Suprapubic skin (tissue), 4 donors: ENCODE measurements at regions not wholly inside any gene's neighbourhood (a gene's known extent, or its start where the extent isn't known, plus 50 kb on each side); places are given as distances from the start of the nearest gene placed in this dataset.

Source experiments
- DNase-seq, 2 donors: peaks; one replicate each; pipeline ENCODE4 v3.0.0-alpha.2; 2019; ENCODE audit warnings: low spot score in 2 of 2
- H3K27ac ChIP-seq: fragments of 200-600 bp; sonication (generic); one replicate; pipeline ENCODE4 v1.5.1; 2019
- H3K27me3 ChIP-seq: fragments of 200-600 bp; sonication (generic); one replicate; pipeline ENCODE4 v1.5.1; 2019
- H3K36me3 ChIP-seq: fragments of 200-600 bp; sonication (generic); one replicate; pipeline ENCODE4 v1.5.1; 2019
- H3K4me1 ChIP-seq: fragments of 200-600 bp; sonication (generic); one replicate; pipeline ENCODE4 v1.5.1; 2019
- H3K4me3 ChIP-seq: fragments of 200-600 bp; sonication (generic); one replicate; pipeline ENCODE4 v1.5.1; 2019; ENCODE audit warnings: mild to moderate bottlenecking
- H3K9me3 ChIP-seq: fragments of 200-600 bp; sonication (generic); one replicate; pipeline ENCODE4 v1.5.1; 2019
- EP300 ChIP-seq: sonication (generic); formaldehyde crosslinking; IDR thresholded peaks from one replicate; pipeline ENCODE4 v1.6.1; 2017; ENCODE audit warnings: antibody characterized with exemption
- POLR2A ChIP-seq, 2 donors: fragments of 450-650 bp; IDR thresholded peaks; one replicate each; pipeline ENCODE4 v1.6.1; 2017; ENCODE audit warnings: antibody characterized with exemption in 2 of 2, mild to moderate bottlenecking in 2 of 2, moderate library complexity in 2 of 2
- POLR2AphosphoS5 ChIP-seq, 3 donors: sonication (generic); formaldehyde crosslinking; IDR thresholded peaks; one replicate each; pipeline ENCODE4 v1.6.1; 2017; ENCODE audit warnings: antibody characterized with exemption in 3 of 3
- whole genome bisulfite sequencing: methylation state at CpG from one replicate; pipeline ENCODE4 v1.1.5; 2018; 5-methylcytosine and 5-hydroxymethylcytosine counted together
- TF ChIP-seq, protein P1 (sequence below), 2 donors: fragments of 200-600 bp in 1 of 2; fragments of 450-650 bp in 1 of 2; sonication (generic) in 1 of 2; IDR thresholded peaks; one replicate each; pipeline ENCODE4 v1.5.1; 2016 to 2019; ENCODE audit warnings: antibody characterized with exemption in 2 of 2, mild to moderate bottlenecking in 1 of 2, moderate library complexity in 1 of 2

- 65% methylated on average over 5 of the region's 5 CpGs for WGBS
- Histone ChIP-seq H3K27me3 (no peaks in the 10 kb centered on the region), H3K36me3 (no peaks in the 10 kb centered on the region), H3K4me3 (no peak overlapping the region), H3K4me1 (peaks cover 5% of the 10 kb centered on the region), H3K9me3 (no peaks in the 10 kb centered on the region), H3K27ac (no peak overlapping the region)
- no peak for DNase-seq
- no peak for TF ChIP-seq POLR2A (IDR thresholded peaks at IDR 0.05)
- TF ChIP-seq EP300 = no peak
- TF ChIP-seq, protein P1, sequence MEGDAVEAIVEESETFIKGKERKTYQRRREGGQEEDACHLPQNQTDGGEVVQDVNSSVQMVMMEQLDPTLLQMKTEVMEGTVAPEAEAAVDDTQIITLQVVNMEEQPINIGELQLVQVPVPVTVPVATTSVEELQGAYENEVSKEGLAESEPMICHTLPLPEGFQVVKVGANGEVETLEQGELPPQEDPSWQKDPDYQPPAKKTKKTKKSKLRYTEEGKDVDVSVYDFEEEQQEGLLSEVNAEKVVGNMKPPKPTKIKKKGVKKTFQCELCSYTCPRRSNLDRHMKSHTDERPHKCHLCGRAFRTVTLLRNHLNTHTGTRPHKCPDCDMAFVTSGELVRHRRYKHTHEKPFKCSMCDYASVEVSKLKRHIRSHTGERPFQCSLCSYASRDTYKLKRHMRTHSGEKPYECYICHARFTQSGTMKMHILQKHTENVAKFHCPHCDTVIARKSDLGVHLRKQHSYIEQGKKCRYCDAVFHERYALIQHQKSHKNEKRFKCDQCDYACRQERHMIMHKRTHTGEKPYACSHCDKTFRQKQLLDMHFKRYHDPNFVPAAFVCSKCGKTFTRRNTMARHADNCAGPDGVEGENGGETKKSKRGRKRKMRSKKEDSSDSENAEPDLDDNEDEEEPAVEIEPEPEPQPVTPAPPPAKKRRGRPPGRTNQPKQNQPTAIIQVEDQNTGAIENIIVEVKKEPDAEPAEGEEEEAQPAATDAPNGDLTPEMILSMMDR (IDR thresholded peaks at IDR 0.05) = no peak
- TF ChIP-seq POLR2AphosphoS5 (IDR thresholded peaks at IDR 0.05) = no peak
These were observed 73.1 kb upstream of the MAP4K3 start for GRCh38 chr2:39510140-39510539.

GRCh38 chr2:39511219-39511604 is 74.1 kb upstream of the MAP4K3 start:
- WGBS = 67% methylated on average over 4 of the region's 4 CpGs
- Histone ChIP-seq H3K9me3 (no peaks in the 10 kb centered on the region), H3K27me3 (no peaks in the 10 kb centered on the region), H3K4me1 (no peaks in the 10 kb centered on the region), H3K4me3 (no peak overlapping the region), H3K36me3 (no peaks in the 10 kb centered on the region), H3K27ac (no peak overlapping the region)
- TF ChIP-seq, protein P1 (IDR thresholded peaks at IDR 0.05) = no peak
- no peak for DNase-seq

DNA sequence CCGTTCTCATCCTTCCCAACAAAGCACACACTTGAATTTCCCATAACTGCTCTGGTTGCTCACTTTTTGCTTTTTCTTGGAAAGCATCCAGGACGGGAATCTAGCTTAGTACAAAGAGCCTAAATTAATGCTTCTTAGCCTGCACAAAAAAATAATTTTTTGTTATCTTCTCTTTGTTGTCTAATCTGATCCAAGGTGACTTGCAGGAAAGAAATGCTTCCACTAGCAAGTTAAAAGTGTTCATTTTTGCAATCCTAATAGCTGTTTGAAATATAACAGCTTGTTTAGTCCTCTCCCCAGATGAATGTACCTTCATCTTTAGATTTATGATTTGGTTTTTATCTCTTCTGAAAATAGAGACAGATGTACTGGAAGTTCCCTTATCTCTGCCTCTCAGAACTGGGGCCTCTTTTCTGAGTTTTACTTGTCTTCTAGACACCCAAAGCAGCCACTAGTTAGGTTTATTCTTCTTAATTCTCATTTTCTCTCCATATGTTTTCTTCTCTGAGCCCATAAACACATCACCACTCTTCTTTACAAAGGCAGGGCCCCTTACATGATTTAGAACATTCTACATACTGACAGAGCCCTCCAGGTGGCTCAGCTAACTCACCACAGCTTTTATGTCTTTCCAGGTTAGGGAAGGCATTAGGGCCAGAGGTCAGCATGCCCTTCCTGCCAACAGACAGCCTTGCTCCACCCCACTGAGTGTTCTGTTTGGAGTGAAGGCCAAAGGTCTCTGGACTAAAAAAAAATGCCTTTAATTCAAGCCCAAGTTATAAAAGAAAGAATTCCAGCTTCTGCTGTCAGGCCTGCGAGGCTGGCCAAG is 74.7 kb upstream of the MAP4K3 start:
- 58% methylated on average over 3 of the region's 3 CpGs for WGBS
- no peaks in the 10 kb centered on the region for H3K9me3 ChIP-seq
- no peak for DNase-seq
- no peak for TF ChIP-seq EP300
- TF ChIP-seq, protein P1 (IDR thresholded peaks at IDR 0.05) = no peak
- no peak for TF ChIP-seq POLR2AphosphoS5 (IDR thresholded peaks at IDR 0.05)
- no peak for TF ChIP-seq POLR2A (IDR thresholded peaks at IDR 0.05)
- no peak overlapping the region for H3K4me3 ChIP-seq
- H3K36me3 ChIP-seq = no peaks in the 10 kb centered on the region
- H3K27ac ChIP-seq = no peak overlapping the region
- no peaks in the 10 kb centered on the region for H3K27me3 ChIP-seq
- no peaks in the 10 kb centered on the region for H3K4me1 ChIP-seq

DNA sequence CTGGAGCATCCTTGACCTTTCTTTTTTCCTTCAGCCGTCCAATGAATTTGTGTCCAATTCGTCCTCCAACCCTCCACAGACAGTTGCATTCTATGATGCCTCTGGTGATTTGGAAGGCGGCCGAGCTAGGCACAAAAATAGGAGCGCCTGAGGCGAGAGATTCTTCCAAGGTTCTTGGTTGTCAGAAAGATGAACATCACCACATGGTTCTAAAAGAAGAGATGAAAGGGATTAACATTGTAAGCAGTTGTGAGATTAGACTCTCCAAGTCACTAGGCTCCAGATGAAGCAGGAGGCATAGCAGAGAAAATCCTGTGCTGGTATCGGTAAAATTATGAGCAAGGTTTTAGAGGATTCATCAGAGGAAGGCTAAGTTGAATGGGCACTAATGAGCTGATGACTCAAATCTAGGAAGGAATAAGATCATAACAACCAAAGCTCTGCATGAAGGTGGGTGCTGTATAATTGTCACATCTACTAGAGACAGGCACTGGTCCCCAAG is 75.4 kb upstream of the MAP4K3 start:
- 72% methylated on average over 7 of the region's 7 CpGs for WGBS
- Histone ChIP-seq H3K4me1 (no peaks in the 10 kb centered on the region), H3K9me3 (no peaks in the 10 kb centered on the region), H3K27me3 (no peaks in the 10 kb centered on the region), H3K27ac (no peak overlapping the region), H3K36me3 (no peaks in the 10 kb centered on the region), H3K4me3 (no peak overlapping the region)
- TF ChIP-seq POLR2AphosphoS5 (IDR thresholded peaks at IDR 0.05) (no peak), POLR2A (IDR thresholded peaks at IDR 0.05) (no peak), EP300 (no peak)
- TF ChIP-seq, protein P1 (IDR thresholded peaks at IDR 0.05) = no peak
- no peak for DNase-seq

DNA sequence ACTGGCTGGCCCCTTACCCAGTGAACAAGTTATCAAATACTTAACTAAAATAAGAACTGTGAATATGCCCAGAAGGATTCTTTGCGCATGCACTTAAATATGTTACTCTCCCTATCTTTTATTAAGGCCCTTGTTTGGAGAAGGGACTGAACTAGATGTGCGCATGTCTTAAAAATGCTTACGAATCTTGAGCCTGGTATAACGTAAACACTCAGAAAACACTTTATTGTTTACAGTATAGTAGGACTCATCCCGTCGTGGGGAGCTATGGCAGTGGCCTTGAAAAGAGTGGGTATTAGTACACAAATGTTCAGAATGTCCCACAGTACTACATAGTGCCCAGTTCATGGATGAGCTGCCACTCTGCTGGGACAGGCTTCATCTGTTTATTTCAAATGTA is 75.9 kb upstream of the MAP4K3 start:
- Histone ChIP-seq H3K27ac (no peak overlapping the region), H3K4me1 (no peaks in the 10 kb centered on the region)

More for the DNA sequence above, 75.9 kb upstream of the MAP4K3 start:
- 91% methylated on average over 6 of the region's 6 CpGs for WGBS
- Histone ChIP-seq H3K9me3 (no peaks in the 10 kb centered on the region), H3K27me3 (no peaks in the 10 kb centered on the region), H3K36me3 (no peaks in the 10 kb centered on the region), H3K4me3 (no peak overlapping the region)
- DNase-seq = no peak
- TF ChIP-seq, protein P1 (IDR thresholded peaks at IDR 0.05) = no peak
- TF ChIP-seq POLR2A (IDR thresholded peaks at IDR 0.05) (no peak), POLR2AphosphoS5 (IDR thresholded peaks at IDR 0.05) (no peak), EP300 (no peak)
